ENCODE measurements at regions not wholly inside any gene's neighbourhood (a gene's known extent, or its start where the extent isn't known, plus 50 kb on each side); places are given as distances from the start of the nearest gene placed in this dataset.

- Histone ChIP-seq H3K36me3 (no peaks in the 10 kb centered on the region), H3K4me3 (no peak overlapping the region), H3K9me3 (replicated peaks) (peaks cover 5% of the 10 kb centered on the region), H3K4me1 (no peaks in the 10 kb centered on the region), H3K27ac (replicated peaks) (no peak overlapping the region), H3K27me3 (ENCODE audit: low read depth) (no peaks in the 10 kb centered on the region)
- no peak for TF ChIP-seq CTCF (IDR thresholded peaks at IDR 0.05; ENCODE audit: borderline replicate concordance)
- no peak for DNase-seq
- intact Hi-C loops (cut with micrococcal nuclease) = no loop called here
Measured at GRCh38 chr10:78642269-78642816, 426.4 kb upstream of the ZMIZ1 start.

GRCh38 chr10:78643513-78643912, 425.3 kb upstream of the ZMIZ1 start:
- intact Hi-C loops (cut with micrococcal nuclease) = no loop called here
- no peak overlapping the region for H3K4me3 ChIP-seq
- DNase-seq = no peak
- peaks cover 5% of the 10 kb centered on the region for H3K9me3 ChIP-seq (replicated peaks)
- no peaks in the 10 kb centered on the region for H3K27me3 ChIP-seq (ENCODE audit: low read depth)
- H3K27ac ChIP-seq (replicated peaks) = no peak overlapping the region
- H3K36me3 ChIP-seq = no peaks in the 10 kb centered on the region
- no peaks in the 10 kb centered on the region for H3K4me1 ChIP-seq
- TF ChIP-seq CTCF (IDR thresholded peaks at IDR 0.05; ENCODE audit: borderline replicate concordance) = no peak

- Histone ChIP-seq H3K9me3 (replicated peaks) (peaks cover 5% of the 10 kb centered on the region), H3K27me3 (ENCODE audit: low read depth) (no peaks in the 10 kb centered on the region), H3K36me3 (no peaks in the 10 kb centered on the region), H3K27ac (replicated peaks) (no peak overlapping the region), H3K4me1 (no peaks in the 10 kb centered on the region), H3K4me3 (no peak overlapping the region)
- intact Hi-C loops (cut with micrococcal nuclease) = no loop called here
- DNase-seq = no peak
- TF ChIP-seq CTCF (IDR thresholded peaks at IDR 0.05; ENCODE audit: borderline replicate concordance) = no peak
Measured at GRCh38 chr10:78644550-78644949, 424.2 kb upstream of the ZMIZ1 start.

- intact Hi-C loops (cut with micrococcal nuclease) = no loop called here
- H3K36me3 ChIP-seq = no peaks in the 10 kb centered on the region
Measured at GRCh38 chr10:78645169-78645686, 423.5 kb upstream of the ZMIZ1 start.

GRCh38 chr10:78645975-78646374, 422.8 kb upstream of the ZMIZ1 start:
- no peak for TF ChIP-seq CTCF (IDR thresholded peaks at IDR 0.05; ENCODE audit: borderline replicate concordance)
- DNase-seq = no peak
- H3K4me3 ChIP-seq = no peak overlapping the region
- no peaks in the 10 kb centered on the region for H3K4me1 ChIP-seq
- H3K9me3 ChIP-seq (replicated peaks) = peaks cover 5% of the 10 kb centered on the region
- no peak overlapping the region for H3K27ac ChIP-seq (replicated peaks)
- no peaks in the 10 kb centered on the region for H3K27me3 ChIP-seq (ENCODE audit: low read depth)
- intact Hi-C loops (cut with micrococcal nuclease) = no loop called here
- no peaks in the 10 kb centered on the region for H3K36me3 ChIP-seq

More at GRCh38 chr10:78645169-78645686, 423.5 kb upstream of the ZMIZ1 start:
- Histone ChIP-seq H3K4me3 (no peak overlapping the region), H3K4me1 (no peaks in the 10 kb centered on the region), H3K27ac (replicated peaks) (no peak overlapping the region), H3K9me3 (replicated peaks) (peaks cover 5% of the 10 kb centered on the region), H3K27me3 (ENCODE audit: low read depth) (no peaks in the 10 kb centered on the region)
- no peak for TF ChIP-seq CTCF (IDR thresholded peaks at IDR 0.05; ENCODE audit: borderline replicate concordance)
- no peak for DNase-seq
